Stimulated activated naive CD8-positive, alpha-beta T cell treated with anti-CD3 and anti-CD28 coated beads, Interleukin-15, Interleukin-2, amounts not matched to agents 100 U/mL and 50 U/mL, for 24 hours (primary cell): ENCODE measurements at regions not wholly inside any gene's neighbourhood (a gene's known extent, or its start where the extent isn't known, plus 50 kb on each side); places are given as distances from the start of the nearest gene placed in this dataset.
A peak's percentile ranks its signal among the peaks of the same experiment; 100 is the strongest.

ENCODE experiments used
- ATAC-seq: fragments of 150-1000 bp; cut with Tn5 transposase; one replicate; pipeline ENCODE4 v1.10.0; 2021
- DNase-seq: peaks from one replicate; pipeline ENCODE4 v3.0.0; 2021

- DNase-seq, result no peak
- ATAC-seq, result no peak
Measured at GRCh38 chr6:105907991-105908390, 178.1 kb upstream of the PRDM1 start.

GRCh38 chr6:105907301-105907700, 178.8 kb upstream of the PRDM1 start:
- ATAC-seq (no peak), DNase-seq (no peak)

- no peak for DNase-seq
- ATAC-seq, result no peak
Measured at GRCh38 chr6:105902401-105903031, 183.6 kb upstream of the PRDM1 start.

GRCh38 chr6:105901583-105901982, 184.6 kb upstream of the PRDM1 start:
- no peak for ATAC-seq

GRCh38 chr6:105900125-105900937, 185.8 kb upstream of the PRDM1 start:
- DNase-seq, result no peak
- peak; percentile 55 for ATAC-seq

More at GRCh38 chr6:105901583-105901982, 184.6 kb upstream of the PRDM1 start:
- no peak for DNase-seq

GRCh38 chr6:105898286-105898685, 187.8 kb upstream of the PRDM1 start:
- ATAC-seq (peak; percentile 69), DNase-seq (no peak)

- ATAC-seq, result no peak
- no peak for DNase-seq
Measured at GRCh38 chr6:105897131-105897530, 189.0 kb upstream of the PRDM1 start.

GRCh38 chr6:105896821-105897095, 189.4 kb upstream of the PRDM1 start:
- DNase-seq, result no peak
- ATAC-seq, result no peak

- DNase-seq, result no peak
- no peak for ATAC-seq
Measured at GRCh38 chr6:105896052-105896820, 189.9 kb upstream of the PRDM1 start.

GRCh38 chr6:105894556-105894955, 191.6 kb upstream of the PRDM1 start:
- ATAC-seq (no peak), DNase-seq (no peak)

- DNase-seq (no peak), ATAC-seq (no peak)
Measured at GRCh38 chr6:105893741-105894140, 192.4 kb upstream of the PRDM1 start.

GRCh38 chr6:105892577-105893262, 193.4 kb upstream of the PRDM1 start:
- ATAC-seq (peak; percentile 46), DNase-seq (no peak)

GRCh38 chr6:105890521-105891244, 195.5 kb upstream of the PRDM1 start:
- ATAC-seq (no peak), DNase-seq (no peak)

GRCh38 chr6:105889902-105890301, 196.2 kb upstream of the PRDM1 start:
- DNase-seq, result no peak
- ATAC-seq, result no peak

GRCh38 chr6:105886814-105887544, 199.2 kb upstream of the PRDM1 start:
- DNase-seq (no peak), ATAC-seq (no peak)

GRCh38 chr6:105886066-105886813, 199.9 kb upstream of the PRDM1 start:
- DNase-seq (no peak), ATAC-seq (no peak)

GRCh38 chr6:105884426-105884825, 201.7 kb upstream of the PRDM1 start:
- DNase-seq, result no peak
- ATAC-seq, result no peak

GRCh38 chr6:105884011-105884410, 202.1 kb upstream of the PRDM1 start:
- no peak for ATAC-seq
- no peak for DNase-seq

GRCh38 chr6:105882828-105883227, 203.3 kb upstream of the PRDM1 start:
- ATAC-seq (no peak), DNase-seq (no peak)

- DNase-seq (no peak), ATAC-seq (no peak)
Measured at GRCh38 chr6:105882121-105882803, 203.9 kb upstream of the PRDM1 start.
